Astrocyte of the spinal cord (primary cell): ENCODE measurements at regions not wholly inside any gene's neighbourhood (a gene's known extent, or its start where the extent isn't known, plus 50 kb on each side); places are given as distances from the start of the nearest gene placed in this dataset.

Experiments
- DNase-seq: peaks from one replicate; pipeline ENCODE4 v3.0.0; 2011; ENCODE audit warnings: low read depth, low spot score
- H3K4me3 ChIP-seq: 2 replicates; pipeline ENCODE4 v1.5.1; 2011; ENCODE audit warnings: low read depth, mild to moderate bottlenecking, low read length, moderate library complexity
- in situ Hi-C: cut with HindIII; loops from 2 replicates; pipeline ENCODE4 v1.10.0; 2017; ENCODE audit warnings: low sequenced_read_pairs
- TF ChIP-seq, protein P1 (sequence below): IDR thresholded peaks from 2 replicates; pipeline ENCODE4 v1.5.1; 2012; ENCODE audit warnings: low read depth, mild to moderate bottlenecking, low read length, inconsistent platforms

DNA sequence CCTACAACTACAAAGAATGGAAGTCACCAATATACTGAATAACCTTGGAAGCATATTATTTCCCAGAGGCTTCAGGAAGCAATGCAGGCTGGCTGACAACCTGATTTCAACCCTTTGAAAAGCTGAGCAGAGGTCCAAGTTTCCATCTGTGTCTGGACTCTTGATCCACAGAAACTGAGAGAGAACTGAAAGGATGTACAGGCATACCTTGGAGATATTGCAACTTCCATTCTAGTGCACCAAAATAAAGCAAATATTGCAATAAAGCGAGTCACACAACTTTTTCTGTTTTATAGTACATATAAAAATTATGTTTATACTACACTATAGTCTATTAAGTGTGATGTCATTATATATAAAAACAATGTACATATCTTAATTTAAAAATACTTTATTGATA lies 85.3 kb downstream of the TYW3 start:
- in situ Hi-C loops, result no loop called here
- no peak for DNase-seq

DNA sequence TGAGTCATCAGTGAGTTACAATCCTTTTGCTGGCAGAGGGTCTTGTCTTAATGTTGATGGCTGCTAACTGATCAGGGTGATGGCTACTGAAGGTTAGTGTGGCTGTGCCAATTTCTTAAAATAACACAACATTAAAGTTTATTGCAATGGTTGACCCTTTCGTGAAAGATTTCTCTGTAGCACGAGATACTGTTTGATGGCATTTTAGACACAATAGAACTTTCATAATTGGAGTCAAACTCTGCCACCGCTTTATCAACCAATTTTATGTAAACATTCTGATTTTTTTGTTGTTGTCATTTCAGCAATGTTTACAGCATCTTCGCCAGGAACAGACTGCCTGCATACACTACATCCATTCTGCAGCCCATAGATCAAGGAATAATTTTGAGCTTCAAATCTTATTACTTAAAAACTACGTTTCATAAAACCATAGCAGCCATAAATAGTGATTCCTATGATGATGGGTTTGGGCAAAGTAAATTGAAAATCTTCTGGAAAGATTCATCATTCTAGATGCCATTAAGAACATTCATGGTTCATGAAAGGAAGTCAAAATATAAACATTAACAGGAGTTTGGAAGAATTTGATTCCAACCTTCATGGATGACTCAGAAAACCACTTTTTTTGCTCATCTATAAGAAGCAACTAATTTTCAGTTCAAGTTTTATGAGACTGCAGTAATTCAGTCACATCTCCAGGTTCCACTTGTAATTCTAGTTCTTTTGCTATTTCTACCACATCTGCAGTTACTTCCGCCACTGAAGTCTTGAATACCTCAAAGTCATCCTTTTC lies 85.9 kb downstream of the TYW3 start:
- TF ChIP-seq, protein P1, sequence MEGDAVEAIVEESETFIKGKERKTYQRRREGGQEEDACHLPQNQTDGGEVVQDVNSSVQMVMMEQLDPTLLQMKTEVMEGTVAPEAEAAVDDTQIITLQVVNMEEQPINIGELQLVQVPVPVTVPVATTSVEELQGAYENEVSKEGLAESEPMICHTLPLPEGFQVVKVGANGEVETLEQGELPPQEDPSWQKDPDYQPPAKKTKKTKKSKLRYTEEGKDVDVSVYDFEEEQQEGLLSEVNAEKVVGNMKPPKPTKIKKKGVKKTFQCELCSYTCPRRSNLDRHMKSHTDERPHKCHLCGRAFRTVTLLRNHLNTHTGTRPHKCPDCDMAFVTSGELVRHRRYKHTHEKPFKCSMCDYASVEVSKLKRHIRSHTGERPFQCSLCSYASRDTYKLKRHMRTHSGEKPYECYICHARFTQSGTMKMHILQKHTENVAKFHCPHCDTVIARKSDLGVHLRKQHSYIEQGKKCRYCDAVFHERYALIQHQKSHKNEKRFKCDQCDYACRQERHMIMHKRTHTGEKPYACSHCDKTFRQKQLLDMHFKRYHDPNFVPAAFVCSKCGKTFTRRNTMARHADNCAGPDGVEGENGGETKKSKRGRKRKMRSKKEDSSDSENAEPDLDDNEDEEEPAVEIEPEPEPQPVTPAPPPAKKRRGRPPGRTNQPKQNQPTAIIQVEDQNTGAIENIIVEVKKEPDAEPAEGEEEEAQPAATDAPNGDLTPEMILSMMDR, result no peak
- in situ Hi-C loops, result no loop called here
- no peak overlapping the region for H3K4me3 ChIP-seq
- DNase-seq, result peak; percentile 23

More for the DNA sequence above, 85.3 kb downstream of the TYW3 start:
- H3K4me3 ChIP-seq, result no peak overlapping the region
- TF ChIP-seq, protein P1, result no peak

DNA sequence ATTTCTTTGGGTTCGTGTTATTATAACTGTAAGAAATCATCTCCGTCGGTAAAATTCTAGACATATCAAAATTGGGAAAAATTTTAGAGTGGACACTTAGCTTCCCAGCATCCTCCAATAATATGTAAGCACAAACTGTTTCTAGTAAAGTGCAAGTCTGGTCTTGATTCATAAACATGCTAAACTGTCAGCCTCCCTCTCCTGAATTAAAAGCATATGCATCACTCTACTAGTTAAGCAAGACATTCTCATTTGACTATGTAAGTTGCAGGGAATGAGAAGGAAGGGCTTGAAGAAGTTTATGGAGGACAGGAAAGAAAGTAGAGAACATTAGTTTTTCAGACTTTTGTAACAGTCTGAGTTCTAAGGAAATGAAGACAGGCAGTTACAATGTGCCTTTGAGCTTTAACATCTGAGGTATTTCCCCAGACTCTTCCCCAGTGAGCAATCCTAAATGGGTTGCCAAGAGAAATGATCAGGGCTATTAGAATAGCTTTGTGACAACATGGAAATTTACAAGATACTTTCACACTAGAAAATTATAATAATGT lies 90.0 kb downstream of the TYW3 start:
- DNase-seq, result peak; percentile 5
- in situ Hi-C loops, result no loop called here

DNA sequence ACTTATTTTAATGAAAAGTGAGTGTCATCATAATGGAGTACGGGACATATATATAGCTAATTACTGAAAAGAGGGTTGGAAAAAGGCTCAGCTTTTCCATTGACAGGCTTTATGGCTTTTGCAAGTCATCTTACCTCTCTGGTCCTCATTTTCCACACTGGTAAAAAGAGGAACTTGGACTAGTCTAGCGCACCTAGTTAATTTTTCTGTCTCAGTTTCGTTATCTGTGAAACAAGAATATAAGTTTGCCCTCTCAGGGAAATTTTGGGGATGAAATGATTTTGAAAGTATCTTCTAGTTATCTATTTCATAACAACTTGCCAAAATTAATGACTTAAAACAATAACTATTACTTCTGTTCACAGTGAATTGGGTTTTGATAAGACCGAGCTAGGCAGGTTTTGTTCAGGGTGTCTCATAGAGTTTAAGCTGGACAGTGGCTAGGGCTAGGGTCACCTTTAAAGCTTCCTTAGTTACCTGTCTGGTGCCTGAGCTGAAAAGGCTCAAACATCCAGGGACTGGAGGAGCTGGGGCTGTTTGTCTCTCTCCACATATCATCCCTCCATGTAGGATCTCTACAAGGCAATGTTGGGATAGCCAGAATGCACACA lies 91.7 kb downstream of the TYW3 start:
- TF ChIP-seq, protein P1, result no peak
- no peak overlapping the region for H3K4me3 ChIP-seq
- in situ Hi-C loops, result no loop called here
- DNase-seq, result no peak

More for the DNA sequence above, 90.0 kb downstream of the TYW3 start:
- TF ChIP-seq, protein P1, result no peak
- no peak overlapping the region for H3K4me3 ChIP-seq

DNA sequence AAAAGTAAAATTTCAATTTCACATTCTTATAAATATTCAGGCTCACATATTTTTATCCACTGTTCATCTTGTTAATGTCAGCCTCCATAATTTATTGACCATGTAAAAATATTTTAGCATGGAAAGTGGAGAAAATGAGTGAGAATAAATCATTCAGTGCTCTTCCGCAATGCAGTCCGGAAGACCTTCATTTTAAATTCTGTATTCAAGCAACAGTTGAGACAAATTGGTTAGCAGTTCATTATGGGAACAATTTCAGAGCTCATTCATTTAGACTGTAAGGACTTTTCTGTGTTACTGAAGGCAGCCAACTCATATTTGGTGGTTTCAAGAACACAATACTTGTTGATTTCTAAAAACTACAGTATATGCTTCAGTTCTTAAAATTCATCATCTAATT lies 97.8 kb downstream of the TYW3 start:
- TF ChIP-seq, protein P1, result no peak
- H3K4me3 ChIP-seq, result no peak overlapping the region
- in situ Hi-C loops, result no loop called here
- DNase-seq, result no peak

DNA sequence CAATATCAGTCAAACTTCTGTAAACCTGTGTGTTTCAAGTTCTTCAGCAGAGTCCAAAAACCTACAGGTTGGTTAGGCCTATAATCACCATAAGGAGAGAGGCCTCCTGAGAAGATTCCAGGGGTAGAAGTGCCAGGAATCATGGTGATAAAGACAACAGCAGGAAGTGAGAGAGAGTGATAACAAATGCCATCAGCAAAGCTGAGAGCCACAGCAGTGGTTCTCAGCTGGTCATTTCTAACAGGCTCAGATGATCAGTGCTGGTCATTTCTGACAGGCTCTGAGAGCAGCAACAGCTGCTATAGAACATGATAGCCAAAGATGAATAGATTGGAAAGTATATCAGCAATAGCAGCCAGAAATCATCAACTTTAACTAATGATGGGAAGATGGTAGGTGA lies 101.3 kb downstream of the TYW3 start:
- TF ChIP-seq, protein P1, result no peak
- H3K4me3 ChIP-seq, result no peak overlapping the region
- DNase-seq, result no peak
- in situ Hi-C loops, result no loop called here
